ENCODE measurements at regions not wholly inside any gene's neighbourhood (a gene's known extent, or its start where the extent isn't known, plus 50 kb on each side); places are given as distances from the start of the nearest gene placed in this dataset.

- no peak overlapping the region for H3K4me3 ChIP-seq (replicated peaks in 1 of 3; ENCODE audit: insufficient read depth in 1 of 3, low read depth in 2 of 3, low read length in 3 of 3)
- H3K36me3 ChIP-seq (replicated peaks in 1 of 2; ENCODE audit: control insufficient read depth in 1 of 2, insufficient read depth in 2 of 2, low read length in 2 of 2) = no peaks in the 10 kb centered on the region
- no peaks in the 10 kb centered on the region for H4K20me1 ChIP-seq (ENCODE audit: insufficient read depth, low read length)
- H3K9me3 ChIP-seq (ENCODE audit: low read length) = no peaks in the 10 kb centered on the region
- no peaks in the 10 kb centered on the region for H3K4me1 ChIP-seq (ENCODE audit: insufficient read depth, low read length)
- ChIA-PET POLR2A (no interaction called here), CTCF (ENCODE audit: low intra/inter-chr PET ratio, low total read pairs) (no interaction called here)
- in situ Hi-C loops (cut with HindIII; ENCODE audit: extremely low pct_ligation_motif_present, low pct_unique_long_range_greater_than_20kb) (no loop called here), intact Hi-C loops (cut with micrococcal nuclease; ENCODE audit: unreplicated experiment) (no loop called here)
- no peaks in the 10 kb centered on the region for H3K27me3 ChIP-seq (ENCODE audit: control insufficient read depth in 1 of 2, insufficient read depth in 2 of 2, low read length in 2 of 2)
- DNase-seq (ENCODE audit: low spot score) = no peak
- H3K9ac ChIP-seq (ENCODE audit: insufficient read depth, low read depth, low read length) = no peak overlapping the region
- no peak overlapping the region for H2AFZ ChIP-seq (ENCODE audit: low read length)
- WGBS (ENCODE audit: low lambda C conversion rate) = 0% methylated on average over 5 of the region's 5 CpGs
- no peaks in the 10 kb centered on the region for H3K79me2 ChIP-seq (ENCODE audit: insufficient read depth, low read length)
- FAIRE-seq = no peak
- no TSS peak for BruUV-seq (replicated peaks)
- H3K27ac ChIP-seq (ENCODE audit: extremely low read length, insufficient read depth, low read length) = no peak overlapping the region
- TF ChIP-seq RBAK (CRISPR knock-in tag; IDR thresholded peaks at IDR 0.05) = no peak
- TF ChIP-seq ZNF546 (CRISPR knock-in tag; conservative IDR thresholded peaks at IDR 0.05) = no peak
- no peak for TF ChIP-seq AKAP8 (CRISPR knock-in tag; IDR thresholded peaks at IDR 0.05)
- TF ChIP-seq THAP11 (CRISPR knock-in tag; IDR thresholded peaks at IDR 0.05) = no peak
- TF ChIP-seq ZNF256 (CRISPR knock-in tag; conservative IDR thresholded peaks at IDR 0.05) = no peak
- no peak for TF ChIP-seq ZNF577 (CRISPR knock-in tag; IDR thresholded peaks at IDR 0.05; ENCODE audit: borderline replicate concordance, low read depth)
- no peak for TF ChIP-seq ZNF275 (CRISPR knock-in tag; IDR thresholded peaks at IDR 0.05; ENCODE audit: borderline replicate concordance)
- TF ChIP-seq RORA (CRISPR knock-in tag; IDR thresholded peaks at IDR 0.05) = no peak
- no peak for TF ChIP-seq KMT2A (CRISPR knock-in tag; IDR thresholded peaks at IDR 0.05)
- no peak for TF ChIP-seq GTF2F1 (IDR thresholded peaks at IDR 0.05; ENCODE audit: low read length)
- TF ChIP-seq REXO4 (CRISPR knock-in tag; IDR thresholded peaks at IDR 0.05; ENCODE audit: borderline replicate concordance) = no peak
- TF ChIP-seq EP300 (IDR thresholded peaks at IDR 0.05; ENCODE audit: low read depth in 2 of 2, low read length in 2 of 2) = no peak
- TF ChIP-seq EP300 (CRISPR knock-in tag; IDR thresholded peaks at IDR 0.05; ENCODE audit: borderline replicate concordance) = no peak
- TF ChIP-seq ZNF350 (CRISPR knock-in tag; IDR thresholded peaks at IDR 0.05; ENCODE audit: borderline replicate concordance, low read depth) = no peak
- no peak for TF ChIP-seq ZSCAN12 (CRISPR knock-in tag; IDR thresholded peaks at IDR 0.05)
- TF ChIP-seq KLF16 (CRISPR knock-in tag; IDR thresholded peaks at IDR 0.05) = no peak
- no peak for TF ChIP-seq ZNF143 (CRISPR knock-in tag; IDR thresholded peaks at IDR 0.05)
- TF ChIP-seq KDM3A (CRISPR knock-in tag; IDR thresholded peaks at IDR 0.05; ENCODE audit: low read depth) = no peak
- no peak for ATAC-seq
- H3K4me2 ChIP-seq (ENCODE audit: low read depth, low read length) = no peak overlapping the region
Measured at GRCh38 chr9:31355159-31355882, 1029.1 kb upstream of the ACO1 start.
